GM18508 (cell line): ENCODE measurements at regions not wholly inside any gene's neighbourhood (a gene's known extent, or its start where the extent isn't known, plus 50 kb on each side); places are given as distances from the start of the nearest gene placed in this dataset.

Experiments used
- ATAC-seq: cut with Tn5 transposase; IDR thresholded peaks from one replicate; pipeline ENCODE4 v1.9.1; 2021; ENCODE audit warnings: moderate number of reproducible peaks; ENCODE audit not compliant: insufficient read depth, unreplicated experiment

GRCh38 chr1:25063591-25064416 lies 133.7 kb upstream of the RUNX3 start:
- no peak for ATAC-seq

- no peak for ATAC-seq
Observed at GRCh38 chr1:25062621-25063255, 132.7 kb upstream of the RUNX3 start.

- no peak for ATAC-seq
Observed at GRCh38 chr1:25061261-25061995, 131.4 kb upstream of the RUNX3 start.

GRCh38 chr1:25057188-25057587 lies 127.1 kb upstream of the RUNX3 start:
- no peak for ATAC-seq

- ATAC-seq = no peak
Observed at GRCh38 chr1:25056536-25056935, 126.5 kb upstream of the RUNX3 start.

- ATAC-seq = no peak
Observed at GRCh38 chr1:25055961-25056360, 125.9 kb upstream of the RUNX3 start.

- ATAC-seq = no peak
Observed at GRCh38 chr1:25055324-25055780, 125.3 kb upstream of the RUNX3 start.

- no peak for ATAC-seq
Observed at GRCh38 chr1:25054526-25055323, 124.6 kb upstream of the RUNX3 start.

- ATAC-seq = no peak
Observed at GRCh38 chr1:25053576-25054250, 123.6 kb upstream of the RUNX3 start.

GRCh38 chr1:25051906-25052305 lies 121.8 kb upstream of the RUNX3 start:
- ATAC-seq = no peak

GRCh38 chr1:25051504-25051903 lies 121.4 kb upstream of the RUNX3 start:
- ATAC-seq = no peak

- no peak for ATAC-seq
Observed at GRCh38 chr1:25050165-25050564, 120.1 kb upstream of the RUNX3 start.

- no peak for ATAC-seq
Observed at GRCh38 chr1:25049190-25049589, 119.1 kb upstream of the RUNX3 start.

- ATAC-seq = no peak
Observed at GRCh38 chr1:25048728-25049127, 118.7 kb upstream of the RUNX3 start.

- ATAC-seq = no peak
Observed at GRCh38 chr1:25047506-25048240, 117.6 kb upstream of the RUNX3 start.

- ATAC-seq = no peak
Observed at GRCh38 chr1:25046194-25046532, 116.1 kb upstream of the RUNX3 start.

GRCh38 chr1:25045480-25046193 lies 115.6 kb upstream of the RUNX3 start:
- no peak for ATAC-seq

GRCh38 chr1:25043228-25043580 lies 113.1 kb upstream of the RUNX3 start:
- ATAC-seq = no peak
